ENCODE measurements at regions not wholly inside any gene's neighbourhood (a gene's known extent, or its start where the extent isn't known, plus 50 kb on each side); places are given as distances from the start of the nearest gene placed in this dataset.

DNA sequence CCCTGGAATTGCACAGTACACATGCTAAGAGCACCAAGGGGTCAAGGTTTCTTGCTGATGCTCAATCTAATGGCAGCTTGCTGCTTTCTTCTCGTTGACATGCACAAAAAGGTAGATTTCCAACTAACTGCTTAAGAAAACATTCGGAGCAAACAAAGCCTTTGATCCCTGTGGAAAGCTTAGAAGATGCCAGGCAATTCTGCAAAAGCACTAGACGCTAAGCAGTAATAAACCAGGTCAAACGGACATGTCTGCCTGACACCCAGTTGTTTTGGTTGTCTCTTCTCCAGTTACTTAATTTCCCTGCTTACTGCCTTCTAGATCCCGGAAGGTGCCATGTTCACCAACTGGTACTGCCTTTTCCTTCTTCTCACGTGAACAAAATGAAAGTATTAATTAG is 100.5 kb upstream of the TMCC3 start:
- no peaks in the 10 kb centered on the region for H3K79me2 ChIP-seq (ENCODE audit: insufficient read depth, low read length)
- H3F3A ChIP-seq (ENCODE audit: insufficient read depth, low read length) = no peaks in the 10 kb centered on the region
- H3K4me2 ChIP-seq (ENCODE audit: low read length) = no peak overlapping the region
- no peaks in the 10 kb centered on the region for H4K20me1 ChIP-seq (ENCODE audit: insufficient read depth, low read length)
- H2AFZ ChIP-seq (ENCODE audit: low read length) = no peak overlapping the region
- H3K4me1 ChIP-seq (ENCODE audit: insufficient read depth, low read length, severe bottlenecking) = no peaks in the 10 kb centered on the region
- no peaks in the 10 kb centered on the region for H3K36me3 ChIP-seq (ENCODE audit: insufficient read depth, low read length)
- TF ChIP-seq, protein P1, sequence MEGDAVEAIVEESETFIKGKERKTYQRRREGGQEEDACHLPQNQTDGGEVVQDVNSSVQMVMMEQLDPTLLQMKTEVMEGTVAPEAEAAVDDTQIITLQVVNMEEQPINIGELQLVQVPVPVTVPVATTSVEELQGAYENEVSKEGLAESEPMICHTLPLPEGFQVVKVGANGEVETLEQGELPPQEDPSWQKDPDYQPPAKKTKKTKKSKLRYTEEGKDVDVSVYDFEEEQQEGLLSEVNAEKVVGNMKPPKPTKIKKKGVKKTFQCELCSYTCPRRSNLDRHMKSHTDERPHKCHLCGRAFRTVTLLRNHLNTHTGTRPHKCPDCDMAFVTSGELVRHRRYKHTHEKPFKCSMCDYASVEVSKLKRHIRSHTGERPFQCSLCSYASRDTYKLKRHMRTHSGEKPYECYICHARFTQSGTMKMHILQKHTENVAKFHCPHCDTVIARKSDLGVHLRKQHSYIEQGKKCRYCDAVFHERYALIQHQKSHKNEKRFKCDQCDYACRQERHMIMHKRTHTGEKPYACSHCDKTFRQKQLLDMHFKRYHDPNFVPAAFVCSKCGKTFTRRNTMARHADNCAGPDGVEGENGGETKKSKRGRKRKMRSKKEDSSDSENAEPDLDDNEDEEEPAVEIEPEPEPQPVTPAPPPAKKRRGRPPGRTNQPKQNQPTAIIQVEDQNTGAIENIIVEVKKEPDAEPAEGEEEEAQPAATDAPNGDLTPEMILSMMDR (IDR thresholded peaks at IDR 0.05; ENCODE audit: low read length) = no peak
- no peak for TF ChIP-seq EZH2 (IDR thresholded peaks at IDR 0.05; ENCODE audit: borderline replicate concordance, low read length)
- no peak overlapping the region for H3K9ac ChIP-seq (ENCODE audit: low read length)
- H3K9me2 ChIP-seq (ENCODE audit: low read depth, low read length) = no peaks in the 10 kb centered on the region
- H3K27me3 ChIP-seq (ENCODE audit: insufficient read depth, low read length) = no peaks in the 10 kb centered on the region
- H3K27ac ChIP-seq (ENCODE audit: low read depth, low read length, poor library complexity, severe bottlenecking) = no peak overlapping the region
- no peaks in the 10 kb centered on the region for H3K9me3 ChIP-seq (ENCODE audit: low read length)
- H3K4me3 ChIP-seq (ENCODE audit: low read depth, low read length, poor library complexity, severe bottlenecking) = no peak overlapping the region

DNA sequence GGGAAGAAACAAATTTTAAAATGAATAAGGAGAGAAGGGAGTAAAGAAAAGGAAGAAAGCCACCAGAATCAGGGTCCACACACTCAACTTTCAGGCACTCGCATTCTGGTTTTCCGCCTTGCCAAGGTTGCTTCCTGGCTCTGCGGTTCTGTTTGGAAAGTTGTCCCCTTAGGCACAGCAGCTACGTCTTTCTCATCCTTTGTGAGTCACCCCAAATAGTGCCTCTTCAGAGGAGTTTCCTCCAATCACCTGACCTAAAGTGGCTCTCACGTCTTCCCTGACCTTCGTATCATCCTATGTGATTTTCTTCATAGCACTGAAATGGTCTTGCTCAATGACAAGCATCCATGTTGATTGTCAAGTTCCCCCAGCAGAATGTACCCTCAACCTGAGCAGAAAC is 99.5 kb upstream of the TMCC3 start:
- no peaks in the 10 kb centered on the region for H3K9me3 ChIP-seq (ENCODE audit: low read length)
- no peaks in the 10 kb centered on the region for H3K9me2 ChIP-seq (ENCODE audit: low read depth, low read length)

DNA sequence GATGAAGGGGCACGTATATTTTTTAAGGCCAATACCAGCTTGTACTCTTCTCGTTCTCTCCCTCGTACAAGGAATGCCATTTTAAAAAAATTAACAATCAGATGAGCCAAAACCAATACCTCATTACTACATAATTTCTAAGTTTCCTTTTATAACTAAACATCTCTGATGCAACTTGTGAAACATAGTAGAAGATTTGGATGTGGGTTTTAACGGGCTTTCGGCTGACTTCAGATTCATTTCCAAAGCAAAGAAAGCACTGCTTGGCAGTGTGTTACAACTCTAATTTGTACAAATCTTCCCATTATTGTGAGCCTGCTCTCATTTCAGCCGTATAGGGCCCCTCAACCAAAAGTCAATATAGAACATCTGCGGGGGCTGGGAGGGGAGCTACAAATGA is 99.1 kb upstream of the TMCC3 start:
- Histone ChIP-seq H3K36me3 (ENCODE audit: insufficient read depth, low read length) (no peaks in the 10 kb centered on the region), H3K9me2 (ENCODE audit: low read depth, low read length) (no peaks in the 10 kb centered on the region)
- TF ChIP-seq EZH2 (IDR thresholded peaks at IDR 0.05; ENCODE audit: borderline replicate concordance, low read length) = no peak
- TF ChIP-seq, protein P1 (IDR thresholded peaks at IDR 0.05; ENCODE audit: low read length) = no peak

More for the DNA sequence above, 99.5 kb upstream of the TMCC3 start:
- TF ChIP-seq, protein P1 (IDR thresholded peaks at IDR 0.05; ENCODE audit: low read length) = no peak
- no peak for TF ChIP-seq EZH2 (IDR thresholded peaks at IDR 0.05; ENCODE audit: borderline replicate concordance, low read length)
- Histone ChIP-seq H3K9ac (ENCODE audit: low read length) (no peak overlapping the region), H2AFZ (ENCODE audit: low read length) (no peak overlapping the region), H3K4me3 (ENCODE audit: low read depth, low read length, poor library complexity, severe bottlenecking) (no peak overlapping the region), H4K20me1 (ENCODE audit: insufficient read depth, low read length) (no peaks in the 10 kb centered on the region), H3K4me1 (ENCODE audit: insufficient read depth, low read length, severe bottlenecking) (no peaks in the 10 kb centered on the region), H3K27me3 (ENCODE audit: insufficient read depth, low read length) (no peaks in the 10 kb centered on the region), H3F3A (ENCODE audit: insufficient read depth, low read length) (no peaks in the 10 kb centered on the region), H3K79me2 (ENCODE audit: insufficient read depth, low read length) (no peaks in the 10 kb centered on the region), H3K27ac (ENCODE audit: low read depth, low read length, poor library complexity, severe bottlenecking) (no peak overlapping the region), H3K4me2 (ENCODE audit: low read length) (no peak overlapping the region), H3K36me3 (ENCODE audit: insufficient read depth, low read length) (no peaks in the 10 kb centered on the region)

More for the DNA sequence above, 99.1 kb upstream of the TMCC3 start:
- Histone ChIP-seq H3K4me2 (ENCODE audit: low read length) (no peak overlapping the region), H4K20me1 (ENCODE audit: insufficient read depth, low read length) (no peaks in the 10 kb centered on the region), H3F3A (ENCODE audit: insufficient read depth, low read length) (no peaks in the 10 kb centered on the region), H3K27ac (ENCODE audit: low read depth, low read length, poor library complexity, severe bottlenecking) (no peak overlapping the region), H3K4me1 (ENCODE audit: insufficient read depth, low read length, severe bottlenecking) (no peaks in the 10 kb centered on the region), H3K9ac (ENCODE audit: low read length) (no peak overlapping the region), H3K79me2 (ENCODE audit: insufficient read depth, low read length) (no peaks in the 10 kb centered on the region), H3K9me3 (ENCODE audit: low read length) (no peaks in the 10 kb centered on the region), H3K27me3 (ENCODE audit: insufficient read depth, low read length) (no peaks in the 10 kb centered on the region), H3K4me3 (ENCODE audit: low read depth, low read length, poor library complexity, severe bottlenecking) (no peak overlapping the region), H2AFZ (ENCODE audit: low read length) (no peak overlapping the region)
